ENCODE measurements at regions not wholly inside any gene's neighbourhood (a gene's known extent, or its start where the extent isn't known, plus 50 kb on each side); places are given as distances from the start of the nearest gene placed in this dataset.
"Not testable (repeated sequence)": the region's sequence is repeated elsewhere in the genome, so short reads cannot be mapped to it uniquely, and the experiment has no call there.

GRCh38 chr11:101741061-101741460 lies 157.3 kb upstream of the TRPC6 start:
- DNase-seq, result no peak

GRCh38 chr11:101738452-101738851 lies 154.6 kb upstream of the TRPC6 start:
- peak; percentile 8 for DNase-seq

DNA sequence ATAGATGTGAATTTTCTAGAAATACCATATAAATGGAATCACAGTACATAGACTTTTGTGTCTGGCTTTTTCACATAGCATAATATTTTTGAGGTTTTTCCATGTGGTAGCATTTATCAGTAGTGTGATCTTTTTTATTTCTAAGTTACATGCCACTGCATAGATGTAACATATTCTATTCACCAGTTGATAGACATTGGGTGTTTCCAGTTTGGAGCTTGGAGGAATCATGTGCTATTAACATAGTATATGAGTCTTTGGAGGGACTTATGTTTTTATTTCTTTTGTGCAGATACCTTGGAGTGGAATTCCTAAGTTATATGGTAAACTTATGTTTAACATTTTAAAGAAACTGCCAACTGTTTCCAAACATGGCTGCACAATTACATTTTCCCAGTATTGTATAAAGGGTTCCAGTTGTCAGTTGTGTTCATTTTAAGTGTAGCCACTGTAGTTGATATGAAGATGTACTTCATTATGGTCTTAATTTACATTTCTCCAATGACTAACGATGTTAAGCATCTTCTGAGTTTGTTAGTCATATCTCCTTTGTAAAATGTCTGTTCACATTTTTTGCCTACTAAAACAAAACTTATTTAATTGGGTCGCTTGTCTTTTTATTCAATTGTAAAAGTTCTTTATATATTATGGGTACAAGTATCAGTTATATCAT lies 145.7 kb upstream of the TRPC6 start:
- DNase-seq, result no peak

GRCh38 chr11:101727451-101727850 lies 143.6 kb upstream of the TRPC6 start:
- DNase-seq, result no peak

- no peak for DNase-seq
Measured at GRCh38 chr11:101726988-101727387, 143.2 kb upstream of the TRPC6 start.

GRCh38 chr11:101723371-101723770 lies 139.6 kb upstream of the TRPC6 start:
- DNase-seq, result no peak

GRCh38 chr11:101721270-101721669 lies 137.5 kb upstream of the TRPC6 start:
- DNase-seq, result no peak

- no peak for DNase-seq
Measured at GRCh38 chr11:101718402-101718801, 134.6 kb upstream of the TRPC6 start.

DNA sequence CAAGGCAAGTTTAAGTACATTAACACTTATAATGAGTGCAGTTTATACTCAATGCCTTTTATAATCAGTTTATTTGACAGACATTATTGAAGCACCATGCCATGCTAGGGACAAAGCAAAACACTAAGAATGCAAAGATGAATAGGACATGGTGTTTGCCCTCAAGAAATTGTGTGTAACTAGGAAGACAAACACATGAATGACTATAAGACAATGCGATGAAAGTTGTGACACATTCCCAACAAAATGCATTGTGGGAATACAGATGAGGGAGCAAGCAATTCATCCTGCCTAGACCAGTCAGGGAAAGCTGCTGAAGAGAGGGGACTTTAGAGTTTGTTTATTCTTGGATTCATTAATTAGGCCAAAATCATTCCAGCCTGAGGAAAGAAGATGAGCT lies 133.8 kb upstream of the TRPC6 start:
- no peak for DNase-seq

- DNase-seq, result no peak
Measured at GRCh38 chr11:101715281-101715680, 131.5 kb upstream of the TRPC6 start.

GRCh38 chr11:101707477-101707876 lies 123.7 kb upstream of the TRPC6 start:
- DNase-seq, result no peak

- DNase-seq, result no peak
Measured at GRCh38 chr11:101706541-101706940, 122.7 kb upstream of the TRPC6 start.

- DNase-seq, result no peak
Measured at GRCh38 chr11:101705972-101706371, 122.2 kb upstream of the TRPC6 start.

DNA sequence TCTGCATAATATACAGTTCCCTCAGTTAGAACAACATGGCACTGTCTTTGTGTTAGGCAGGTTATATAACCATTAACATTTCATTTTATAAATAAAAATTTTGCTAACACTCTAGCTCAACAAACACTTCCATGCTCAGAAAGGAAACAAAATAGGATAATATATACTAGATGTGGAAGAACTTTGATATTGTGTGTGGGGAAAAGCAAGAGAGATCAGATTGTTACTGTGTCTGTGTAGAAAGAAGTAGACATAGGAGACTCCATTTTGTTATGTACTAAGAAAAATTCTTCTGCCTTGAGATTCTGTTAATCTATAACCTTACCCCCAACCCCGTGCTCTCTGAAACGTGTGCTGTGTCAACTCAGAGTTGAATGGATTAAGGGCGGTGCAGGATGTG lies 111.1 kb upstream of the TRPC6 start:
- DNase-seq, result not testable (repeated sequence)

DNA sequence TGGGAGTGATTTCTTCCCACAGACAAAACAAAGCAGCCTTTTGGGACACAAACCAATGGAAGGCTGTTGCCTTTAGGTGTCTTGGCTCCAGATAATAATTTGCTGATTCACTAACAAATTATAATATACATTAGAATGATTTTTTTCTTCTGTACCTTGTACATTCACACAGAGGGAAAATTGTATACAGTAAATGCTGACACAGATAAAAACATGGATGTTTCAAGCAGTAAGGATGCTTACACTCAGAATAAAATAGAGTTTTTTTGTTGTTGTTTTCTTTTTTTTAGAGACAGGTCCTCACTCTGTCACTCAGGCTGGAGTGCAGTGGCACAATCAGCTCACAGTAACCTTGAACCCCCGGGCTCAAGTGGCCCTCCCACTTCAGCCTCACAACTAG lies 109.2 kb upstream of the TRPC6 start:
- DNase-seq, result no peak

DNA sequence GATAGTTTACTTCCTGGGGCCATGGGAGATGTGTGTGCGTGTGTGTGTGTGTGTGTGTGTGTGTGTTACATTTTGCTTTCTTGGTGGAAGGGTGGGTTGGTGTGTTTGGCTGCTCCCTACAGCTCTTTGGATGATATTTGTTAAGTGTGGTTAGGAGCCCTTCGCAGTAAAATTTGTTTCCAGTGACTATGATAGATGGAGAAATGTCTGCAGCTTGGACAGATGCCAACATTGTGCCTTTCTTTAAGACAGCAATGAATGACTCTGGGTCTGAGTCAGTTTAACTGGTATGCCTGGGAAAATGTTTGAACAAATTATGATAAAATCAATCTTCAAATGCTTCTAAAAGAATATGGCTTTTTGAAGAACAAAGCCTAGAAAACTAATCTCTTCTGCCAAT lies 102.7 kb upstream of the TRPC6 start:
- DNase-seq, result no peak

GRCh38 chr11:101668236-101668635 lies 84.4 kb upstream of the TRPC6 start:
- no peak for DNase-seq

DNA sequence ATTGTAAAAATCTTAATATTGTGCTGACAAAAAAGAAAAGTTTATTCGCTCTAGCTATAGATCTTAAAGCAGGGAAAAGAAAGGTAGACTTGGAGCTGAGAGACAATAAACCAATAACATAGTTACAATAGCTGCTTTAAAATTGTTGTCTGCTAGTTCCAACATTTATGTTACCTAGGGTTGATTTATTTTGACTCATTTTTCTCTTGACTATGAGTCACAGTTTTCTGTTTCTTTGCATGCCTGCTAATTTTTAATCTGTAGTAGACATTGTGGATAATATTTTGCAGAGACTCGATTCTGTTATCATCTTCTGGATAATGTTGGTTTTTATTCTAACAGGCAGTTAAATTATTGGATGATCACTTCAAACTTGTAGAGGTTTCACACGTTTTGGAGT lies 83.1 kb upstream of the TRPC6 start:
- DNase-seq, result no peak

- DNase-seq, result no peak
Measured at GRCh38 chr11:101661559-101661958, 77.8 kb upstream of the TRPC6 start.

All from DMS 273 treated with DMSO at 0.1 percent for 48 hours (cell line).